GM12864 (cell line): ENCODE measurements at regions not wholly inside any gene's neighbourhood (a gene's known extent, or its start where the extent isn't known, plus 50 kb on each side); places are given as distances from the start of the nearest gene placed in this dataset.

ENCODE experiments used
- DNase-seq: peaks from one replicate; pipeline ENCODE4 v3.0.0-alpha.2; 2011; ENCODE audit warnings: low read depth
- H3K4me3 ChIP-seq: 2 replicates; pipeline ENCODE4 v1.5.1; 2011; ENCODE audit warnings: mild to moderate bottlenecking, low read depth, low read length, control low read depth
- TF ChIP-seq, protein P1 (sequence below): IDR thresholded peaks from 2 replicates; pipeline ENCODE4 v1.5.1; 2011; ENCODE audit warnings: low read depth, mild to moderate bottlenecking, moderate library complexity, low read length, control low read depth, inconsistent platforms; ENCODE audit errors: missing control alignments

DNA sequence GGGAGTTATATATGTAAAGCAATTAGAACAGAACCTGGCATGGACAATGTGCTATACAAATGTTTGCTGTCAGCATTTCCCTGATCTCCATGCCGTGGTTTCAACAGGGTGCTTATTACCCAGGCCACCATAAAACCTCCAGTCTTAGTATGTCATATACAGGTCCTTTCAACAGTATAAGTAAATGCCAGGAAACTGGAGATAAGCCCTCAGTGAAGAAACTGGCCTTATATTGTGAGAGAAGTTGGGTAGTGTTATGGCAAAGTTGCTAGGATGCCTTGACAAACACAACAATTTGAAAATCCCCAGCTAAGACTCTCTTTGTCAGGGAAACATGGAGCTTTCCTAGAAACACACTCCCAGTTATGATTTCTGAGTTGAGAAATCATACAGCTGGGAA, 850.2 kb upstream of the ADAMTS5 start:
- TF ChIP-seq, protein P1, sequence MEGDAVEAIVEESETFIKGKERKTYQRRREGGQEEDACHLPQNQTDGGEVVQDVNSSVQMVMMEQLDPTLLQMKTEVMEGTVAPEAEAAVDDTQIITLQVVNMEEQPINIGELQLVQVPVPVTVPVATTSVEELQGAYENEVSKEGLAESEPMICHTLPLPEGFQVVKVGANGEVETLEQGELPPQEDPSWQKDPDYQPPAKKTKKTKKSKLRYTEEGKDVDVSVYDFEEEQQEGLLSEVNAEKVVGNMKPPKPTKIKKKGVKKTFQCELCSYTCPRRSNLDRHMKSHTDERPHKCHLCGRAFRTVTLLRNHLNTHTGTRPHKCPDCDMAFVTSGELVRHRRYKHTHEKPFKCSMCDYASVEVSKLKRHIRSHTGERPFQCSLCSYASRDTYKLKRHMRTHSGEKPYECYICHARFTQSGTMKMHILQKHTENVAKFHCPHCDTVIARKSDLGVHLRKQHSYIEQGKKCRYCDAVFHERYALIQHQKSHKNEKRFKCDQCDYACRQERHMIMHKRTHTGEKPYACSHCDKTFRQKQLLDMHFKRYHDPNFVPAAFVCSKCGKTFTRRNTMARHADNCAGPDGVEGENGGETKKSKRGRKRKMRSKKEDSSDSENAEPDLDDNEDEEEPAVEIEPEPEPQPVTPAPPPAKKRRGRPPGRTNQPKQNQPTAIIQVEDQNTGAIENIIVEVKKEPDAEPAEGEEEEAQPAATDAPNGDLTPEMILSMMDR = no peak
- no peak for DNase-seq
- no peak overlapping the region for H3K4me3 ChIP-seq

DNA sequence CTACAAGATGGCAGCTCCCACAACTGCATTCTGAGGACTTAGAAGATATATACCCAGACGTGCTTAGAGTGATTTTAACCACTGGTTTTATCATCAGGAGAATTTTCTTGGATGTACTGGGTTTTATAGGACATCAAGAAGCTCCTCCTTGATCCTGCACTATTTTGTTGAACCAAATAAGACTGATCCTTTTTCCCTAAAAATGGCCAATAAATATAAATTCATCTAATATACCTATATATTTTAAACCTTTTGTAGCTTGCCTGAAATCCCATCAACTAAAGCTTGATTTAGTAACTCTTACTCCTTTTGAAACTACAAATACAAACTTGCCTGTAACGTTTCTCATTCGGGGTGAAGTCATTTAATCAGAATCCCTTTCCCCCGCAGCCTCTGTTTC, 849.4 kb upstream of the ADAMTS5 start:
- H3K4me3 ChIP-seq = no peak overlapping the region
- DNase-seq = no peak
- TF ChIP-seq, protein P1 = no peak

DNA sequence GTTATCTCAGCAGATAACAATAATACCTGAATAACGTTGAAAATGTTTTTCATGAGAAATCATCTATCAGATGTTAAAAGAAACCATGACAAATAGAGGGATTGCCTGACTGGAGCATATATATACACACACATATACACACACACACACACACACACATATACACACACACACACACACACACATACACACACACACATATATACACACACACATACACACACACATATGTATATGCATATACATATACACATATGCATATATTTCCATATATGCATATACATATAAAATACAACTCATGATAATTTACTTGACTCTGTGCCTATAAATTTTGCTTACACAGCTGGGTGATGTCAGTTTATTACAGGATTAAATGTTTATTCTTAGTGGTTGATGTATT, 847.3 kb upstream of the ADAMTS5 start:
- H3K4me3 ChIP-seq = no peak overlapping the region
- TF ChIP-seq, protein P1 = no peak
- no peak for DNase-seq

DNA sequence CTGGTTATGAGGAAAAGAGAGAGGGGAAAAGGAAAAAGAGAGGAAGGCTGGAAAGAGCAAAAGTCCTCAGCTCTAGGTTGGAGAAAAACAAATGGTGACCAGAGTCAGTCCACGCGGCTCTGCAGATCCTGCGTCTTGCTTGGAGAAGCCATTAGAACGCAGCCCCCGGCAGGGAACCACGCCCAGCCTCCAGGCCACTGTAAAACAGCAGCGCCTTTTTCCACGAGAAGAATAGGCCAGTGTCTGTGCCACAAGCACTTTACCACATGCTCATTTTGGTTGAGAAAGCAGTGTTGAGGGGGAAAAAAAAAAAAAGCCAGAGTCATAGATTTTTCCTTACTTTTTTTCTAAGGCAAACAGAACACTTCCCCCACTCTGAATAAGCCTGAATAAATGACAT, 846.9 kb upstream of the ADAMTS5 start:
- H3K4me3 ChIP-seq = no peak overlapping the region
- TF ChIP-seq, protein P1 = no peak
- no peak for DNase-seq

DNA sequence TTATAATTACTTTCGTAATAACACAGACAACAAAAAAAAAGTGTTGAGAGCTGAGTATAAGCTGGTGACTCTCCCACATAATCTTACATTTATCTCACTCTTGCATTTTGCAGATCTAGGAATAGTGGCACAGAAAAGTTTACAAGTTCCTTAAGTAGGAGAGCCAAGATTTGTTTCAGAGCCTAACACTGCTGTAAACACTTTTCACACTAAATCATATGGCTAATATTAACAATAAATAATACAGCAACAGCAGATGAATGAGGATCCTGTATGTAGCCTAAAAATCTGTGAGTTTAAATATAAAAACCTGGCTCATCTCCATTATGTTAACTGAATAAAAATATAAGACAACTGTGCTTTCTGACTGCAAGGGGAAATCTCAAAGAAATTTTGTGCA, 846.5 kb upstream of the ADAMTS5 start:
- no peak for DNase-seq

DNA sequence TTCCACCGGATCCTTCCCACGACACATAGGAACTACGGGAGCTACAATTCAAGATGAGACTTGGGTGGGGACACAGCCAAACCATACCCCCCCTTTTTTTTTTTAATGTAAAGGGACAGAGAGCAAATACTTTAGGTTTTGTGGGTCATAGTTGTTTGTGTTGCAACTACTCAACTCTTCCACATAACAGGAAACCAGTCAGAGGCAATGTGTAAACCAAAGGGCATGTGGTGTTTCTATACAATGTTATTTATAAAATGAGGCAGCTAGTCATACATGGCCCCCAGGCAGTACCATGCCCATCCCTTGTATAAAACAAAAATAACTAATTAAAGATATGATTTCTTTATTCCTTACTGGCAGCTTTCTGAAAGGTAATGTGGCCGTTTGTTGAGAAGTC, 845.4 kb upstream of the ADAMTS5 start:
- DNase-seq = no peak
- H3K4me3 ChIP-seq = no peak overlapping the region
- TF ChIP-seq, protein P1 = no peak

More for the DNA sequence above, 846.5 kb upstream of the ADAMTS5 start:
- TF ChIP-seq, protein P1 = no peak
- no peak overlapping the region for H3K4me3 ChIP-seq

DNA sequence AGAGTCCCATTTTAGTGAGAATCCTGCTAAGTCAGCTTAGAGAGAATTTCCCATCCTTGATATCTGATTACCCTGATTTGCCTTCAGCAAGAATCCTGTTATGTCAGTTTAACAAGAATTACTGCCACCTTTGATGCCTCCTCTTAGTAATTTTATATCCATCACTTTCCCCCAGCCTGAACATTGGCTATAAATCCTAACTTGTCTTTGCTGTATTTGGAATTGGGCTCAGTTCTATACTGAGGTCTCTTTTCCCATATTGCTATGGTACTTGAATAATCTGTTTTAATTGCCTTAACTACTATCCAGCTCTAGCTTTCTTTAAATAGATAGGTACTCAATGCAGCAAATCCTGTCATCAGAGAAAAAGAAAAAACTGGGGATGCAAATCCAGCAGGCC, 842.0 kb upstream of the ADAMTS5 start:
- H3K4me3 ChIP-seq = no peak overlapping the region
- no peak for DNase-seq
- TF ChIP-seq, protein P1 = no peak
